ENCODE measurements at regions not wholly inside any gene's neighbourhood (a gene's known extent, or its start where the extent isn't known, plus 50 kb on each side); places are given as distances from the start of the nearest gene placed in this dataset.

DNA sequence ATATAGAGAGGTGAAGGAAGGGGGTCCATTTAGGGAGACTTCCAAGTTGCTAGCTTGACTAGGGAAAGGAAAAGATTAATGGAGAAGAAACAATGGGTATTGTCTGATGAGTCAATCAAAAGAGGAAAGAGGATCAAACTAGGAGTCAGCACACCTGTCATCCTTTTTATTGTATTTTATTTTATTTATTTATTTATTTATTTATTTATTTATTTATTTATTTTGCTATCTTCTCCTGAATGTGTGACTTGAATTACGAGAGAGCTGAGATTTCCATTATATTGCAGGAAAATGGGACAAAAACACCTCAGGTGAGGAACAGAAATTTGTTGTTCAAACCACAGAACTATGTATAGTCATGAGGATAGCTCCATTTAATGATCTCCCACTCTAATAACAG lies 58.9 kb downstream of the NUDT11 start:
- DNase-seq, result no peak

DNA sequence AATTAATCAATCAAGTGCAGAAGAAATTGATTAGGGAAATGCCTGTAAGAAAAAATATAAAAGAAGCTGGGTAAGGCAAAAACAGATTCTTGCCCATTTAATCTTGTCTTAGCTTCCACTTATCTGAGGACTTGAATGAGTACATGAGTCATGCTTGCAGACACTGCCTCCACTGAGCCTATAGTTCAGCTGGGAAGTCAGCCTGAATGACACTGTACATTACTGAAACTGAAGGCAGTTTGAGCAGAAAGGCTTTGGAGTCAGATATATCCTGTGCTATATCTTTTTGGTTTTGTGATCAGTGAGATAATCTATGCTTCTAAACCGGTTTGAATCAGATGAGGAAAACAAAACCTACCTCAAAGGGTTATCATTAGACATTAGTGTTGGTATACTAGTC lies 61.3 kb downstream of the NUDT11 start:
- no peak for DNase-seq

DNA sequence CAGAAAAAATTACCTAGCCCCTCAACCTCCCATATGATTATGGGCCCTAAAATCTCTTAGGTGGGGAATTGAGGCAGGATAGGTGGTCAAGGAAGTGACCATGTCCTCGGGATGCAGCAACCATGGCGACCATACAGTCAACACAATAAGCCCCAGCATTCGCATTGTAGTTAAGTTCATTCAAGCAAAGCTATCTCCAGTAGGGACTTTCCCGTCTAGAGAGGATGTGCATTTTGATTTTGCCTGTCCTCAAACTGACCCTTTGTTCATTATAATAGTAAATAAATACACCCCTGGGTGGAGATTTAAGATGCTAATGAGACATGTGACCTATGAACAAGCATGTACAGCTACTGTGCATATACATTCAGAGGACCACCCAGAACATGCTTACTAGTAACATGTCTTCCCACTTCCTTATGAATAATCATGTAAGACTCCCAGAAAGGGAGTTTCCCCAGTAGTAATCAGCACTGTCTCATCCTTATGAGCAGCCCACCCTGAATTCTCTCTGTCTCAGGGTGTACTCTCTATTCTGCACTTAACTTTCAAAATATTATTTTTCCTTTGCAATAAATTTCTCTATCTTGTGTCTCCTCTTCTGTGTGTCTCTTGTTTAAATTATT lies 74.3 kb downstream of the NUDT11 start:
- DNase-seq, result no peak

DNA sequence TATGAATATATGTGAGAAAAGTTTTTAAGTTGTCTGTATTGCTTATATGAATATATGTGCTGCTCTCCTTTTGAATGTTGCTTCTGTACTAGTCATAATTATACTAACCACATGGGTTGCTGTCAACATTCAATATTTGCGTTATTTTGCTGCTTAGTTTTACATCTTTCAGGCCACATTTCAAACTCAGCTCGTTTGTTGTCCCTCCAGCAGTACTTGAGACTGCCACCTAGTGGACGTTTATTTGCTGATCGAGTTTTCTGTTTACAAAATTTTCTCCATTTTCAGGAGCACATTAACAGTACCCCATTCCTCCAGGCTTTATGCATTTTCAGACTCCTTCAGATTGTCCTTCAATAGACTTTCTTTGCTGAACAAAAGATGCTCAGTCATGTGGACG lies 75.8 kb downstream of the NUDT11 start:
- DNase-seq, result peak; percentile 52

DNA sequence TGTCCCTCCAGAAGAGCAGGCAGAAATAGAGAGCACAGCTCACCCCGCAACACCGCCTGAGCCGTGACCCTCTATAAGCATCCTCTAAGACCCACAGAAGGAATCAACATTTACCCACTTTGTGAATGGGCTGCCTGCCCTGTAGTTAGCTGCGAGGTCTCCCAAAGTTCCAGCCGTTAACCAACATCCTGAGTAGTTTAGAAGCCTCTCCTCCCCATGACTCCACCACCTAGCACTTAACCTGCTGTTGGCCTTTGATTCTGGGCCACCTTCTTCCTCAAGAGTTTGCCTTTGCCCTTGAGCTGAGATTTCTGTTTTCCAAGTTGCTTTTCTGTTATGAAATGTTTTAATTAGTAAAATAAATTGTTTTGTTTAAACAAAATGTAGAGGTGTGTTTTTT lies 75.8 kb downstream of the NUDT10 start:
- DNase-seq, result no peak

DNA sequence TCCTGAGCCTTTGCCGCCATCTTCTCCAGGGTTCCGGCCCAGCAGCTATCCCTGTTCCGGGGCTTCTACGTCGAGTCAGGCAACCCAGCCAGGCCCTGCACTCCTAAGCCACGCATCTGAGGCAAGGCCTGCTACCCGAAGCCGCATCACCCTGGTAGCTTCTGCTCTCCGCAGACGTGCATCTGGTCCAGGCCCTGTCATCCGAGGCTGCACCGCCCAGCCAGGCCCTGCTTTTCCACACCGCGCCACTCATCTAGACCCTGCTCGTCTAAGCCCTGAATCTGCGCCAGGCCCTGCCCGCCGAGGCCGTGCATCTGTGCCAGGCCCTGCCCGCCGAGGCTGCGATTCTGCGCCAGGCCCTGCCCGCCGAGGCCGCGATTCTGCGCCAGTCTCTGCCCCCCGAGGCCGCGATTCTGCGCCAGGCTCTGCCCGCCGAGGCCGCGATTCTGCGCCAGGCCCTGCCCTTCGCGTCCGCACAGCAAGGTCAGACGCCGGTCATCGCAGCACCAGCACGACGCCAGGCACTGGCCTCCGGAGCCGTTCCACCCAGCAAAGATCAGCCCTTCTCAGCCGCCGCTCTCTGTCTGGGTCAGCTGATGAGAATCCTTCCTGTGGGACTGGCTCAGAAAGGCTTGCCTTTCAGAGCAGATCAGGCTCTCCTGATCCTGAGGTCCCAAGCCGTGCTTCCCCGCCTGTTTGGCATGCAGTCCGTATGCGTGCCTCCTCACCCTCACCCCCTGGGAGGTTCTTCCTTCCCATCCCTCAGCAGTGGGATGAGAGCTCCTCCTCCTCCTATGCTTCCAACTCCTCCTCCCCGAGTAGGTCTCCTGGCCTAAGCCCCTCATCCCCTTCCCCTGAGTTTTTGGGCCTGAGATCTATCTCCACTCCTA lies 75.1 kb downstream of the NUDT10 start:
- no peak for DNase-seq

DNA sequence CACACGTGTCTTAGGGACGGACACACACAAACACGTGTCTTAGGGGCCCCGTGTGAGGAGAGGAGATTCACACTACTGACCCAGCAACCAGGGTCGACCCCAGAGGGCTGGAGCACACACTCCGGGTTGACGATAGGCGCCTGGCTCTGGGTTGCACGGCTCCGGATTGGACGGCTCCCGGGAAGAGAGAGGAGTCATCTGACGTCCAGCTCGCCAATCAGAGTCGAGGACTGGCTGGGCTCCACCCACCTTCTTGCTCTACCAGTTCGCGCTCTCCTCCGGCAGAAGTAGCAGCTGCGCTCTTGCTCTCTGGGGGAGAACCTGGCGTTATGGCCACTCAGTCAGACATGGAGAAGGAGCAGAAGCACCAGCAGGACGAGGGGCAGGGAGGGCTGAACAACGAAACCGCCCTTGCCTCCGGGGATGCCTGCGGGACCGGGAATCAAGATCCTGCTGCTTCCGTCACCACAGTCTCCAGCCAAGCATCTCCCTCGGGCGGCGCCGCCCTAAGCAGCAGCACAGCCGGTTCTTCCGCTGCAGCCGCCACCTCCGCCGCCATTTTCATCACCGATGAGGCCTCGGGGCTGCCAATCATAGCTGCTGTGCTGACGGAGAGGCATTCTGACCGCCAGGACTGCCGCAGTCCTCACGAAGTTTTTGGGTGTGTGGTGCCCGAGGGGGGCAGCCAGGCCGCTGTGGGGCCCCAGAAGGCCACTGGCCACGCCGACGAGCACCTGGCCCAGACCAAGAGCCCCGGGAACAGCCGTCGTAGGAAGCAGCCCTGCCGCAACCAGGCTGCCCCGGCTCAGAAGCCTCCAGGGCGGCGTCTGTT lies 74.3 kb downstream of the NUDT10 start:
- DNase-seq, result no peak

DNA sequence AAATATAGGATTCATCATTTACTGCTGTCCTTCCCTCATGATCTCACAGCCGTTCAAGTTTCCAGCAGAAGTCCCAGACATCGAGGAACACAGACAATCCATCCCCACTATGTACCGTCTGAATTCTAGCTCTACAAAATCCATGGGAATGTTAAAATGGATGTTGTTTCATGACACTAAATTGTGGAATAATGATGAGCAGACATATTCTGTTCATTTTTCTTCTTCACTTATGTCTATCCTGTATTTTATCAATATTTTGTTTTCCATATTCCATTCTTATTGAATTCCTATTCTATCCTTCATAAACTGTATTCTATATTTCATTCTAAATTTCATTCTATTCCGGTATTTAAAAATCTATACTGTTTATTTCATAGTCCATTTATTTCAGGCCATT lies 71.8 kb downstream of the NUDT10 start:
- DNase-seq, result no peak

DNA sequence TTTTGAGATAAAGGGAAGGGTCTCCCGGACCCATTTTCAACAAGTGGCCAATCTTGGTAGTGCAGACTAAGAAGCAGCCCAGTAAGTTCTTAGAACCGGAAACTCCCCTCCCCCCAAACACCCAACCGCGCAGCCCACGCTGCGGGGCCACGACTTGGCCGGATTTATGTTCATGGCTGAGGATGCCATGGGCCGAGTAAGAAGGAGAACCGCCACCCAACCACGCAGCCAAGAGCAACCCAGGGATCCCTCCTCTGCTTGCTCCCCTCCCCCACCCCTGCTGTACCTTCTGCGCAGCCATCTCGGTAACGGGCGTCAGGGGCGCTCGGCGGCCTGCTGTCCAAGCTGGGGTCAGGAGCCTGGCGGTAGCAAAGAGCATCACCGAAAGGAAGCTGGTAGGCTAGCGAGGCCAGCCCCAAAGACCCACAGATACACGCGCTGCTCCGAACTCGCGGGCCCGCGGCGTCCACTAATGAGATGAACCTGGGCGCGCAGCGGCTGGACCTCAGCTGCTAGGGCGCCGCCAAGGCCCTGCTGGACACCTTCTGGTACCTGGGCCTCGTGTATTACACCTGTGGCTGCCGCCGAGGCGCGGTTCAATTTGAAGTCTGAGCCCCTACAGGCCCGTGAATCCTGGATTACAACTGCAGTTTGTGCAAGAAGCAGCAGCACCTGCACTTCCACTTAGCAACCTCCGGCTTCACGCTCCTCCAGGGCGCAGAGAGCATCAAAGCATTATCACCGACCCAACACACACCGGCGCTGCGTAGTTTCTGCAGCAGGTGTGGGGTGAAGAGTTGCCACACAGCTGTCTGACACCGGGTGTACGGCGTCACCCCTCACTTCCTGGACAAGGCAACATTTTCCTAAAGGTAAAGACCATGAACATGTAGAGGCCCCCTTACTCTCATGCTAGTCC lies 63.4 kb downstream of the NUDT10 start:
- DNase-seq, result no peak

DNA sequence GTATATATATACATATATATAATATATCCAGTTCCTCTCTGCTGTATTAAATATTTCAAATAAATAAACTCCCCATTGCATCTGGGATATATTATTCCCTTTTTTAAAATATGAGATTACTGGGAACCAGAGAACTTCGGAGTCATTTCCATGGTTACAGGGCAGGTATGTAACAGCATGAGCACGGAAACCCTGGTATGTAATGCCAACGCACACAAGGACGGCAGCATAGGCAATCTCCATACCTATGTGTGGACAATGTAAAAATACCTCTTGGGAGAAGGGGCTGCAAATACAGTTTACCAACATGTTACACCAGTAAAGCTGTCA lies 62.8 kb downstream of the NUDT10 start:
- no peak for DNase-seq
